Activated T-cell treated with anti-CD3 and anti-CD28 coated beads, Interleukin-2, amount 50 U/mL, for 4 hours (primary cell): ENCODE measurements at regions not wholly inside any gene's neighbourhood (a gene's known extent, or its start where the extent isn't known, plus 50 kb on each side); places are given as distances from the start of the nearest gene placed in this dataset.

Experiments
- ATAC-seq, 2 donors: fragments of 200-7000 bp; cut with Tn5 transposase; one replicate each; pipeline ENCODE4 v1.10.0; 2021
- DNase-seq: peaks from one replicate; pipeline ENCODE4 v3.0.0-alpha.2; 2020
- H3K27me3 Mint-ChIP-seq: one replicate; pipeline ENCODE4 v1.8.0; 2021; ENCODE audit warnings: low read depth, mixed read lengths
- H3K36me3 Mint-ChIP-seq: one replicate; pipeline ENCODE4 v1.8.0; 2022; ENCODE audit warnings: mixed read lengths; ENCODE audit not compliant: insufficient read depth
- H3K4me1 Mint-ChIP-seq: one replicate; pipeline ENCODE4 v1.8.0; 2021; ENCODE audit warnings: low read depth, mixed read lengths
- H3K4me3 Mint-ChIP-seq: one replicate; pipeline ENCODE4 v1.8.0; 2021; ENCODE audit warnings: mild to moderate bottlenecking, moderate library complexity, mixed read lengths
- H3K9me3 Mint-ChIP-seq: one replicate; pipeline ENCODE4 v1.8.0; 2021; ENCODE audit warnings: mixed read lengths

GRCh38 chr4:19382993-19383756 is 868.5 kb upstream of the SLIT2 start:
- H3K27me3 Mint-ChIP-seq = no peaks in the 10 kb centered on the region
- ATAC-seq (no peak), DNase-seq (no peak)
- H3K4me3 Mint-ChIP-seq = no peak overlapping the region
- H3K4me1 Mint-ChIP-seq = no peaks in the 10 kb centered on the region
- peaks cover 28% of the 10 kb centered on the region for H3K9me3 Mint-ChIP-seq
- no peaks in the 10 kb centered on the region for H3K36me3 Mint-ChIP-seq

- Mint-ChIP-seq H3K36me3 (no peaks in the 10 kb centered on the region), H3K27me3 (no peaks in the 10 kb centered on the region), H3K4me3 (no peak overlapping the region), H3K9me3 (peaks cover 24% of the 10 kb centered on the region), H3K4me1 (no peaks in the 10 kb centered on the region)
- no peak for ATAC-seq
- no peak for DNase-seq
These were observed 870.6 kb upstream of the SLIT2 start for GRCh38 chr4:19381068-19381467.

DNA sequence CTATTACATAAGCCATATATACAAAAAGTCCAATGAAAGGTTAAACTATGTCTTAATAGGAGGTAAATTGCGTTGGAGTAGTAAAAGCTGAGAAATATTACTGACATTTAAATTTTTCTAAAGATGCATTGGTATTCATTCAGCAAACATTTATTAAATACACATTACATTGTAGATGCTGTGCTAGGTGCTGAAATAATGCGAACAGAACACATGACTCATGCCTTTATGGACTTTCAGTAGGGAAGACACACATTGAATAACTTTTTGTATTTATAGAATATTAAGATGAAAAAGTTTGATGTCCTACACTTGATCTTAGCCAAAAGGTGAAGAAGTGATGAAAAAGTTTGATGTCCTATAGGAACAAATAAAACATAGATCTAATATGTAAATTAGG is 871.1 kb upstream of the SLIT2 start:
- ATAC-seq (no peak), DNase-seq (no peak)
- H3K36me3 Mint-ChIP-seq = no peaks in the 10 kb centered on the region
- no peaks in the 10 kb centered on the region for H3K4me1 Mint-ChIP-seq
- H3K4me3 Mint-ChIP-seq = no peak overlapping the region
- H3K27me3 Mint-ChIP-seq = no peaks in the 10 kb centered on the region
- H3K9me3 Mint-ChIP-seq = peaks cover 24% of the 10 kb centered on the region

GRCh38 chr4:19379191-19379708 is 872.5 kb upstream of the SLIT2 start:
- peaks cover 24% of the 10 kb centered on the region for H3K9me3 Mint-ChIP-seq

DNA sequence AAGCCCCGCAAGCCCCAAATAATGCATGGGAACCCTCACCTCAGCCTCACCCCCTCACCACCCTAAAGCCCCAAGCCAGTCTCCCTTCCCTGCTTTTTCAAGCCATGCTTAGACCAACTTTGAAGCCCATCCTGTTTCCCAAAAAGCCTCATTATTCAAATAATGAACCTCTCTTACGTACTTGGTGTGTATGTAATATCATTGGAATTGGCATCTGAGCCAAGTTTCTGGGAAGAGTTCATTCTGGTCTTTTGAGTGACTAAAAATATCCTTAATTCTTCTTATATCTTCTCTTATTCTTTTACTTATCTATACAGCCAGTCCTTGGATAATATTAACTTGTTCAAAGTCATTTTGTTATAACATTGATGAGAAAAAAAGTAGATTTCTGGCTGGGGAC is 875.8 kb upstream of the SLIT2 start:
- H3K36me3 Mint-ChIP-seq = no peaks in the 10 kb centered on the region
- H3K4me1 Mint-ChIP-seq = no peaks in the 10 kb centered on the region
- no peak for DNase-seq
- H3K27me3 Mint-ChIP-seq = no peaks in the 10 kb centered on the region
- H3K4me3 Mint-ChIP-seq = no peak overlapping the region
- peaks cover 3% of the 10 kb centered on the region for H3K9me3 Mint-ChIP-seq
- ATAC-seq = no peak

More at GRCh38 chr4:19379191-19379708, 872.5 kb upstream of the SLIT2 start:
- ATAC-seq = no peak
- no peaks in the 10 kb centered on the region for H3K36me3 Mint-ChIP-seq
- H3K27me3 Mint-ChIP-seq = no peaks in the 10 kb centered on the region
- no peak overlapping the region for H3K4me3 Mint-ChIP-seq
- no peaks in the 10 kb centered on the region for H3K4me1 Mint-ChIP-seq
- DNase-seq = no peak

DNA sequence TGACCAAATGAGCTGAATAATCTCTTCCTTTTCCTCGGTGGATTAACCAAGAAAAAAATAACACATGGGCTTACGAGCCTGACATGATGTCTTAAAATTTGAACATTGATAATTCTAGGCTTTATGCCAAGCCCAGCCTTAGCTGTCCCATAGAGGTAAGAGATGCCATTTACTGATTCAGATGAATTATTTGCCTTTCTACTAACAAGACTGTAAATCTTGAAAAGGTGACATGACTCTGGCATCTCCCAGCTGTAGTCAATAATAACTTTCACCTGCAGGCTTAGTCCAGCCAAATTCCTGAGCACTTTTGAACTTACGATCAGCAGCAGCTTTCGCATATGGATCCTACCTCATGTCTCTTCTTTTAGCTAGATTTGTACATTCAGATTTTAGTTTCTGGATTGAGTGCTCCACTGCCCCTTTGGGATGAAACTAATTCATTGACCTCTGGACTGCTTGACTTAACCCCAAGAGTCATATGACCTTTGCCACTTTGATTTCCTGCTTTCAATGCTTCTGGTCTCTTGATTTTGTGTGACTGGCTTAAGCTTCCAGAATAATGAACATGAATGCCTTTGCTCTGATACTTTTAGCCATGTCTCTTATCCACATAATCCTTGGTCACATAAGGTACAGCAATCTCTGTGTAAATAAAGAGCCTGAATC is 876.4 kb upstream of the SLIT2 start:
- ATAC-seq (no peak), DNase-seq (no peak)
- no peaks in the 10 kb centered on the region for H3K27me3 Mint-ChIP-seq
- H3K4me1 Mint-ChIP-seq = no peaks in the 10 kb centered on the region
- H3K36me3 Mint-ChIP-seq = no peaks in the 10 kb centered on the region
- no peak overlapping the region for H3K4me3 Mint-ChIP-seq
- H3K9me3 Mint-ChIP-seq = no peaks in the 10 kb centered on the region

DNA sequence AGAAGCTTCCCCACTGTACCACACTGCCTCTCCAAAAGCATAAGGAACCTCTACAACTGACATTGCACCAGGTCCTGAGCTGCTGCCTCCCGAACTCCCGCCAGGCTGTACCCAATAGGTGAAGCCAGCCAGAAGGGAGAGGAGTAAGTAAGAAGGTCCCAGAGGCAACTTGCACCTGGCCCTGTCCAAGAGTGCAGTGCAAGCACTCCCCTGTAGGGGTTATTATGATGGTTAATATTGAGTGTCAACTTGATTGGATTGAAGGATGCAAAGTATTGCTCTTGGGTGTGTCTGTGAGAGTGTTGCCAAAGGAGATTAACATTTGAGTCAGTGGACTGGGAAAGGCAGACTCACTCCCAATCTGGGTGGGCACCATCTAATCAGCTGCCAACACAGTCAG is 879.3 kb upstream of the SLIT2 start:
- Mint-ChIP-seq H3K27me3 (no peaks in the 10 kb centered on the region), H3K4me1 (no peaks in the 10 kb centered on the region), H3K36me3 (no peaks in the 10 kb centered on the region), H3K9me3 (no peaks in the 10 kb centered on the region), H3K4me3 (no peak overlapping the region)
- no peak for DNase-seq
- no peak for ATAC-seq

DNA sequence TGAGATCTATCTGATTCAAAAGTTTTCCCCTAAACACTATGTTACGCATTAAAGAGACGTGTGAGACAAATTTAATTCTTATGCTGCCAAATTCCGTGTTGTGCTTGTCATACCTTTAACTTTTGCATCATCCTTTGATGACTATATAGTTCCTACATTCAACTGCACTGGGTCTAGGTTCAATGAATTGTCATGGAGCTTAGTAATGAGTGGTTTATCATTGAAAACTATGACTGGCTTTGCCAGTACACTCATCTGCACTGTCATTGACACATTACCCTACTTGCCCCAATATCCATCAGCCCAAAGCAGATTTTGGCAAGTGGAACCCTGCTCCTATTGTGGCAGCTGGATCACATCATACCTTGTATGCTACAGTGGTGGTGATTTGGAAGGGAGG is 882.9 kb upstream of the SLIT2 start:
- Mint-ChIP-seq H3K27me3 (no peaks in the 10 kb centered on the region), H3K4me1 (no peaks in the 10 kb centered on the region), H3K9me3 (no peaks in the 10 kb centered on the region), H3K36me3 (no peaks in the 10 kb centered on the region), H3K4me3 (no peak overlapping the region)
- DNase-seq = no peak
- ATAC-seq = no peak

- Mint-ChIP-seq H3K27me3 (no peaks in the 10 kb centered on the region), H3K36me3 (no peaks in the 10 kb centered on the region), H3K9me3 (no peaks in the 10 kb centered on the region), H3K4me1 (no peaks in the 10 kb centered on the region), H3K4me3 (no peak overlapping the region)
- ATAC-seq (no peak), DNase-seq (no peak)
These were observed 884.8 kb upstream of the SLIT2 start for GRCh38 chr4:19366916-19367315.

- ATAC-seq (no peak), DNase-seq (no peak)
- Mint-ChIP-seq H3K4me1 (no peaks in the 10 kb centered on the region), H3K36me3 (no peaks in the 10 kb centered on the region), H3K9me3 (peaks cover 16% of the 10 kb centered on the region), H3K27me3 (no peaks in the 10 kb centered on the region), H3K4me3 (no peak overlapping the region)
These were observed 893.7 kb upstream of the SLIT2 start for GRCh38 chr4:19358015-19358414.

DNA sequence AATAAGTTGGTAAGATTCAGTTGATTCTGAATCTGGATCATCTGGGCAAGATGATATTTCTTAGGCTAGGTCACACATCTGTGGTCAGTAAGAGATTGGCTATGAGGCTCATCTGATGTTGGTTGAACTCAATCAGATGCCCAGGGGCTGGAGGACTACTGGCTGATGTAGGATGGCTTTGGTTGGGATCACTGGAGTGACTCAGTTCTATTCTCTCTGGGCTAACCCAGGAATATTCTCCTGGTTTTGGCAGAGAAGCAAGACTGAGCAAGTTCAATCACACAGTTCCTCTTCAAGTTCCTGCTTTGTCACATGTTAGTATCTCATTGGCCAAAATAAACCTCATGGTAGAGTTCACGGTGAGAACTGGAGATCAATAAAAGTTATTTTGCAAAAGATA is 902.3 kb upstream of the SLIT2 start:
- Mint-ChIP-seq H3K9me3 (peaks cover 17% of the 10 kb centered on the region), H3K4me1 (no peaks in the 10 kb centered on the region), H3K36me3 (no peaks in the 10 kb centered on the region), H3K27me3 (no peaks in the 10 kb centered on the region), H3K4me3 (no peak overlapping the region)
- DNase-seq = no peak
- no peak for ATAC-seq

DNA sequence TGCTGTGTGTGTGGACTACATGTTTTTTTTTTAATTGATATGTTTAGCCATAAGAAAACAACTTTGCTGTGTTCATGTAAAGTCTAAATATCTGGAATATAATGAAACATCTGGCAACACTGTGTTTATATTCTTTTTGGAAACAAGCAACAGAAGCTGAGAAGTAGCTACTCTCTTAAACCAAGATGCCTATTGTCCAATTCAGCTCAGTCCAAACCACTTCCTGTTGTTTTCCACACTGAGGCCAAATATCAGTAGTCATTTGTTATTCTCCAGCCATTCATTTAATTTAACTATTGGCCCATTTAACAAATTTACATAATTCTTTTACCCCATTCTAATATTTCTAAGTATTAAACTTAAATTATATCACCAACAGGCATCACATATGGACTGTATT is 903.0 kb upstream of the SLIT2 start:
- Mint-ChIP-seq H3K27me3 (no peaks in the 10 kb centered on the region), H3K9me3 (peaks cover 13% of the 10 kb centered on the region), H3K4me3 (no peak overlapping the region), H3K36me3 (no peaks in the 10 kb centered on the region), H3K4me1 (no peaks in the 10 kb centered on the region)
- ATAC-seq = no peak
- no peak for DNase-seq

- Mint-ChIP-seq H3K4me3 (no peak overlapping the region), H3K36me3 (no peaks in the 10 kb centered on the region), H3K27me3 (no peaks in the 10 kb centered on the region), H3K4me1 (no peaks in the 10 kb centered on the region), H3K9me3 (peaks cover 10% of the 10 kb centered on the region)
- ATAC-seq (no peak), DNase-seq (no peak)
These were observed 905.1 kb upstream of the SLIT2 start for GRCh38 chr4:19346636-19347035.

- H3K9me3 Mint-ChIP-seq = peaks cover 21% of the 10 kb centered on the region
- no peaks in the 10 kb centered on the region for H3K36me3 Mint-ChIP-seq
- ATAC-seq (no peak), DNase-seq (no peak)
- no peak overlapping the region for H3K4me3 Mint-ChIP-seq
- no peaks in the 10 kb centered on the region for H3K4me1 Mint-ChIP-seq
- H3K27me3 Mint-ChIP-seq = no peaks in the 10 kb centered on the region
These were observed 922.1 kb upstream of the SLIT2 start for GRCh38 chr4:19329631-19330030.

- no peak for ATAC-seq
- no peaks in the 10 kb centered on the region for H3K27me3 Mint-ChIP-seq
- no peaks in the 10 kb centered on the region for H3K36me3 Mint-ChIP-seq
- no peaks in the 10 kb centered on the region for H3K4me1 Mint-ChIP-seq
- peaks cover 21% of the 10 kb centered on the region for H3K9me3 Mint-ChIP-seq
- no peak overlapping the region for H3K4me3 Mint-ChIP-seq
- no peak for DNase-seq
These were observed 922.6 kb upstream of the SLIT2 start for GRCh38 chr4:19329077-19329476.
